ENCODE measurements at regions not wholly inside any gene's neighbourhood (a gene's known extent, or its start where the extent isn't known, plus 50 kb on each side); places are given as distances from the start of the nearest gene placed in this dataset.

DNA sequence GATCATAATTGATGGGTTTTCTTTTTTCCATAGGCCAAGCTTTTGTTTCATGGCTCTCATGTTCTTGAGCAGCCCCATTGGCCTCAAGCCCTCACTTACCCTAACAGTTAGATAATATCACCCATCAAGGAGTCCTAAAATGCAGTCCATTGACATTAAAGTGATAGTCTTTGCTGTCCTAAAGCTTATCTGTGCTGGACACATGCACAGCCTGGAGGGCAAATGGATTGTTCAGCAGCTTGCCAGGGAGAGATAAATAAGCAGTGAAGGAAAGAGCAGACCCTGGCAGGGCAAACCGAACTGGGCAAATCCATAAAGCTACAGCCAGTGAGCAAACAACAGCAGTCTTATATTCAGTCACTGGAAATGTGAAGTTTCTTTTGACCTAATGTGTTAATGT, 199.6 kb upstream of the MID1 start:
- no peak for DNase-seq

DNA sequence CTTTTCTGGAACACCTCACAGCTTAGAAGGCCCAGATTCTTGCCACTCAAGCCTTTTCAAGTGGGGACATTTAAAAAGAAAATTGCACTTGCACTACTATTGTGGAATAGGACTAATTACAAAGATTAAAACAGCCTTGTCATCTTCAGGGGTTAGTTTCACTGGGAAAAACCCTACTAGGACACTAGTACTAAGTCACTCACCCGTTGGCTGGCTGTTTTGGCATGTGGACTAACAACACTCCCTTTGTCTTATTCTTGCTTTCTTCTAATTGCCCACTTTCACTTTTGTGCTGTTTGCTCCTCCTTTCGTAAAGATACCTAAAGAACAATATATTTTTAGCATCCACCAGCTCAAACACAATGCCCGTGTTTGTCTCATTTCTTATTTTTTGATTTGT, 200.9 kb upstream of the MID1 start:
- DNase-seq: no peak

DNA sequence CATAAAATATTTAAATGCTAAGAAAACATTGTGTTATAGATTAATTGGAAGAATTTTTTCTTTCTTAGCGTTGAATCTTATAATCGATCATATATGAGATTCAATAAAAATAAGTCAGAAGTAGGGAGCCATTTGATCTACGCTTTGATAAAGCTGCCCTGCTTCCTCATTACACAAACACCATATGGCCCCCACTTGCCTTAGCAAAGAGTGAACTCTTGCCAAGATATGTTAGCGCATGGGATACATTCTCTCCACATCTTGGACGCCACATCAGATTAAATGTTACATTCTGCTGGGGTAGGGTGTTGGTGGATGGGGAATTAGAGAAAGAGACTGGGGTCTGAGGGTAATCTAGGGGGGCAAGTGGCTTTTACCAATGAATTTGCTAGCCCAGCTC, 207.7 kb upstream of the MID1 start:
- DNase-seq: no peak

DNA sequence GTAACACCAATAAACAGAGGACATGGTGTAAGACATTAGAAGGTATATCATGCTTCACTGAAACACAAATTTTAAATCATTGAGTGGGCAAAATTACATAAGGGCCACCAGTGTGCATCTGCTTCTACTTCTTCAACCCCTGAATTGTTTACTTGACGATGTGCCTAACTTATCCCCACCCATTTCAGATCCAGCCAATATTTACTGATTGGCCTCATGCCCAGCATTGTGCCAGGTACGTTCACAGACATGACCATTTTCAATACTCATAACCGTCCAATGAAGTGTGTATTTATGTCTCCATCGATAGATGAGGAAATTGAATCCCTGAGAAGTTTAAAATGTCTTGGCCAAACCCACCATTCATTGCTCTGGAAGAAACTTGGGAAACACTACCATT, 208.3 kb upstream of the MID1 start:
- no peak for DNase-seq

DNA sequence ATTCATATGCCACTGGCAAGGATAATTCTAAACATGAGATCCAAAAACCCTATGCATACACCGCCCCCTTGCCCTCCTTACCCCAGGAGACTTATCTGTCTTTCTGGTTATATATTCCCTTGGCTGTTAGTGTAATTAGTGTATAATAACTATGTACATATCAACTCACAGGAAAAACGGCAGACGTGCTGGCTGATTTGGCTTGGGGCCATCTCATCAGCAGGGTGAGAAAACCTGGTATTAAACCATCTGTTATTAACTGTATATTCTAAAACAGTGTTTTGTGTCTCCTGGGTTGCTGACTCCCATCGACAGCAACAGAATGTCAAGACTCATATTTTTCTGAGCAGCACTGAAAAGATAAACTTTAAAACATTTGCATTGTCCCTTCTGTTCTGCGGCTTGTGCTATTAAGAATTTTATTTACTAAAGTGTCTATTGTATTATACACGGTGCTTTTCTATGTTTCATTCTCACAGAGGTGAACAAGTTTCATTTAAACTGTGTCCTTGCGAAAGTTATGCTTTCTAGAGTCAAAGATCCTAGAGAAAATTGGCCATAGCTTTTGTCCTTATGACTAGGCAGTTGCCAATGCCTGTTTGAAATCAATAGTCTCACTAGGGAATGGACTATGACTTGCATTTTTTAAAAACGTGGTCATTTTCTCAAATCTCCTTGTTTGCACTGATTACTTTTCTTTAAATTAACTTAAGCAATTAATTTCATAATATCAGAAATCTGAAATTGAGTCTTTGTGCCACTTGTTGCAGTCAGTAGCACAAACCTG, 211.5 kb upstream of the MID1 start:
- DNase-seq: no peak

DNA sequence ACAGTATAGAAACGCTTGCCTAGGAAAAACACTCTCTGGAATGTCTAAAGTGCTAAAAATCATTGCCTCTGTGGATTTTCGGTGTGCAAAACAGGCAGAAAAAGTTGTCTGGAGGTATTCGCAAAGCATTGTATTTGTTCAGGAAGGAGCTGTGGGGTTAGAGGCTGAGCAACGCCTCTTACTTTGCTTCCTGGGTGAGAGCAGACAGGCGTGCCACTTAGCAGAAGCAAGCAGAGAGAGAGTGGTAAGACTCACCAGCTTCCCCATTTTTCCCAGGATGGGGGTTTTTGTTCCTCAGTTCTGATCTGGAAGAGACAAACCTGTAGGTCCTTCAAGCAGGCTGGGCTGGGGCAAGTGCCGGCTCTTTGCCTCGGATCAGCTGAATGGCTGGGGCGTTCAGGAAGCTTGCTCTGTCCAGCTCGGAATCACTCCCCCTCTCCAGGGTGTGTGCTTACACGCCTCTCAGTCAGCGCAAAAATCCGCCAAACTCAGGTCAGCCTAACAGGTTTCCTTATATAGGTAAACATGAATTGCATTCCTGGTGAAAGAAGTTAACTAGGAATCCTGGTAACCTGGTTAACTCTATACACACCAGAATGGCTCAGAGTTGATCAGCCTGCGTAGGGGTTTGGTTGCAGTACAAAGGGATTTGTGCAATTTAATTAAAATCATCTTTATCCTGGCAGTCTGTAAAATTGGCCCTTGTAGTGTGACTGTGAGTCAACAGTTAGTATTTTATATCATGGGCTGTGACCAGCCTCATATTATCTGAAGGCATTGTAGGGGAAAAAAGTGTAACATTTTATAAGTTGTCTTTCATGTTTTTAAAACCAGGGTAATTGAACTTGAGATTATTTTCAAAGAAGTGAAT, 213.1 kb upstream of the MID1 start:
- DNase-seq: no peak

DNA sequence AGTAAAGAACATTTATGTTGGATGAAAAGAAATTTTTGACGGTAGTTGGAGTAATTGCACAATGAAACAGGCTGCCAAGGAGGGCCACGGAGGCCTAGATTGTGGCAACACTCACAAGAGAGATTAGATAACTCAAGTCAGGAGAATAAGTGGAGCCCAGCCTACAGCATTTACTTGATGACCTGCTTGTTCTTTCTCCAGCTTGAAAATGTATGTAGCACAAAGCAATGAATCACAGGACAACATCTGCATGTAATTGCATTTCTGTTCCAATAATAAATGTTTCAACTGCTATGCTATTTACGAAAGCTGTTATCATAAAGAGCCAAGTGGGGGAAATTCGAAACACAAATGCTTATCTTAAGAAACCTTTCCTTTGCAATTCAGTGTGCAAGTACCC, 221.2 kb upstream of the MID1 start:
- no peak for DNase-seq

DNA sequence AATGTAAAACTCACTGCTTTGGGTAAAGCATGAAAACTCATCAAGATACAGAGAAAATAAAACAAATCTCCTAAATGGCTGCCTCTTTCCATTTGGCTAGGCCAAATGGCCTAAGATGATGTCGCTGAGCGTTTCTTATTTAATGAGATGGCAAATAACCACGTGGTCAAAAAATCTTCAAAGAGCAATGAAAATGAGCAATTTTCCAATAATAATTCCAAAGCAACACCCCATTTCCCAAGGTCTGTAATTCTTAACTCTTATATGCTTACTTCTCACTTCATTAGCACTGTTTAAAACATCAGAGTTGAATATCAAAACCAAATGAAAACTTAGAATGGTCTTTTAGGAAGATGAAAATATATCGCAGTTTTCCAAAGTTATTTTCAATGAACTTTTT, 222.3 kb upstream of the MID1 start:
- DNase-seq: no peak

DNA sequence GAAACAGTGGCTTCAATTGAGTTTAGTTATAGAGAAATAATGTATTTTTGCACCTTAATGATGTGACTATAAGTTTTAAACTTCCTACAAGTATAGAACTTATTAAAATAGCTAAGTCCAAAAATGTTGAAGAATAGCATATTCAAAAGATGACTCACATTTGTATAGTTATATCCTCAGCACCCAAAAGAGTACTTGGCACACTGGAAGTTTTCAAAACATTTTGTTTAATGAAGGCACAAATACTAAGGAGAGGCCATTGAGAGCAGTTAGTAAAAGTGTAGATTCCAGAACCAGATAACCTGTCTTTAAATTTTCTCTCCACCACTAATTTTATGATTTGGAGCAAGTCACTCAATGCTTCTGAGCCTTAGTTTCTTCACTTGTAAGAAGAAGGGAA, 226.9 kb upstream of the MID1 start:
- no peak for DNase-seq

DNA sequence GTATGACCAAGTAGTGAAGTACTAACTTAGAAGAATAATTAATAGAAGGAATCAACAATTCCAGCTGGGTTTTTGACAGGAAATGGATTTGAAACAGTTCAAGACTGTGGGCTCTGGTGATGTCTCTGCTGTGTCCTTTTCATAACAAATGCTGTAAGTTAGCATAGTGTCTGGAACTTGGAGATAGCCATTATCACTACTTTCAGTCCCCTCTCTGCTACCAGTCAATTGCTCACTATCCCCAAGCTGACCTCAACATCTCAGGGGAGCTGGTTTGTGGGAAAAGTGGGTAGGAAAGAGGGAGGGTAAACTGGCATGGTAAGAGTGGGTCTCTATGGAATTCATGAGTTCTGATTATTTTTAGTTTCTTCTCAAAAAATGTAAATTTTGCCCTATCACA, 231.4 kb upstream of the MID1 start:
- DNase-seq: no peak

DNA sequence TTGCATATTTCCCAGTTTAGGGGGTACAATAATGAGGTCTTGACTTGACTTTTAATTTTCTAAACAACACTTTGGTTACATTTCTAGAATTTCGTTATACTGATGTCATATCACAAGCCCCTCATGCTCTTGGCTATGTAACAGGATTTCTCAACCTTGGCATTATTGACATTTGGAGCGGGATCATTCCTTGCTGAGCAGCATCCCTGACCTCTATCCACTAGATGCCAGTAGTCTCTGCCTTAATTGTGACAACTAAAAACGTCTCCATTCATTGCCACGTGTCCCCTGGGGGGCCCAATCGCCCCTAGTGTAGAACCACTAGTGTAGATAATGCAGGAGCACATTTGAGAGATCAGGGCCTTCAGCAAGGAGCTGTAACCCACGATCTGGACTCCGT, 234.2 kb upstream of the MID1 start:
- no peak for DNase-seq

DNA sequence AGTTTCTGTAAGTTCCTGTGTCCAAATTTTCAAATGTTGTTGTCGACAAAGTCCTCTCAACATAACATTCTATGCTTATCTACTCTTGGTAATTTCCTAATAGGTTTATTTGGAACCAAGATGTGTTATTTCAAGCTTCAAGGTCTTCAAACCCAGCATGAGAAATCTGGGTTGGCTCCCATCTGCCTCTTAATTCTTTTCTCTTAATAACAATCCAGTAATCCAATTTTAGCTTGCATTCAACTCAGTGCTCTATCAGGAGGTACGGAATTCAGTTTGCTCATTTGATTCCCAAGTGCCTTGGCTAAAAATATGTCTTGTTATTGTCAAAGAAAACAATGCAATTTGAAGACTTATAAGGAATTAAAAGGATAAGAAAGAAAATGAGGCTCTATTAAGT, 235.5 kb upstream of the MID1 start:
- DNase-seq: no peak

DNA sequence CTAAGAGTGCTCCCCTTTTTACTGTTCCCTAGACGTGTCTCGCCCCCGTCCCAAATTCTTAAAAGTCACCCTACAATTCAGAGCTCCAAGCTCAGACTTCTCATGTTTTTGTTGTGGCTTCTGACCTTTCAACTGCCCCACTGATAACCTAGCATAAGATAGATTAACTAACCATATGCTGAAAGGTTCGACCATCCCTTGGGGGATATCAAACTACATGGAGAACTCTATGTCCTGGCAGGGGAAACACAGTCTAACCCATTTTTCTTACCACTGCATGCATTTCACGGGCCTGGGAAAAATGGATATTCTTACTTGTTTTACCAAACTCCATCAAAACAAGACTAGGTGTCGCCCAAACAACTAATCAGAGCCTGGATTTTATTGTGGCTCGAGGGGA, 236.4 kb upstream of the MID1 start:
- DNase-seq: no peak

DNA sequence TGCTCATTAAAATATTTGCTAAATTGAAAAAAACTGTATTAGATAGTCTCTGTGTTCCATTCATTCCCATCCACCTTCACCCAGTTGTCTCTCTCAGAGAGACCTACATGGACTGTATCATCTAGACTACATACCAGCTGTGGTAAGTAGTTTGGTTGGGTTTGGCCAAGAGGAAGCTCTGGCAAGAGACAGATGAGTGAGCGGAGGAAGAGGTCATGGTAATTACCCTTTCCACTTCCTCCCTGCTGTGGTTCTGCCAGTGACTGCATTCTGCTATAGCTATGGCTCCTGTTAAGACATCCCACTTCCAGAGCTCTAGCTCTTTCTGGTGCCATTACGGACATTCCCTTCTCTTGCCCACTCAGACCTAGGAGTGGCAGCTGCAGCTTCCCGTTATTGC, 239.0 kb upstream of the MID1 start:
- DNase-seq: no peak

DNA sequence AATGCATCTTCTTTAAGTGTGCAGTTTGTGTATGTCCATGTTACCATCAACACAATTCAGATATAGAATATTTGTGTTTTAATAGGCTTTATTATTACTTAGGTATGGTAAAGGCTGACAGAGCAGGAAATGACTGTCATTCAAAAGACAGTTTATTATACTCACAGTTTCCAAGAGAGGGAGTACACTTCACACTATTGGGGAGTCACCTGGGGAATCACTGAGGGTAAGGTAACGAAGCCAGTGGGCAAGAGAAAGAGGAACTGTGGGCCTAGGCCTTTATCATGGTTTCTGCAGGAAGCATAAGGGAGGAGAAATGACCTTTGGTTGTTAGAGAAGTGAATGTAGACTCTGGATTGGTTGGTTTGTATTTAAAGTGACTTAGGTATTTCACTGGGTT, 235.1 kb upstream of the HCCS start:
- no peak for DNase-seq

DNA sequence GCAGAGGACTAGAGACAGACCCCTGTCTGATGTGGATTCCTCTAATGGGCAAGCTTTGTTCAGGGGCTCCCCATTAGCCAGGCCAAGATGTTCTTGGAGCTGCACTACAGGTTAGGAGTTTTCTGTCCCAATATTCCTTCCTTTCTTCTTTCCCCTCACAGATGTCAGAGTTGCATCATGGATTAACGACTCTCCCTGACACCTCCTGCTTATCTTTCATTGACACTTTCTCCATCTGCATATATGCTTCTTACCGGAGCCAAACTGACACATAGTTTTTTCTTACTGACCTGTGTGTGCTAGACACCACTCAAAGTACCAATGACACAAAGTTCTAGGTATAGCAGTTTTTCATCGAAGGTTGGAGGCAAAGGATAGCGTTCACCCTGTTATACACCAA, 228.6 kb upstream of the HCCS start:
- no peak for DNase-seq

DNA sequence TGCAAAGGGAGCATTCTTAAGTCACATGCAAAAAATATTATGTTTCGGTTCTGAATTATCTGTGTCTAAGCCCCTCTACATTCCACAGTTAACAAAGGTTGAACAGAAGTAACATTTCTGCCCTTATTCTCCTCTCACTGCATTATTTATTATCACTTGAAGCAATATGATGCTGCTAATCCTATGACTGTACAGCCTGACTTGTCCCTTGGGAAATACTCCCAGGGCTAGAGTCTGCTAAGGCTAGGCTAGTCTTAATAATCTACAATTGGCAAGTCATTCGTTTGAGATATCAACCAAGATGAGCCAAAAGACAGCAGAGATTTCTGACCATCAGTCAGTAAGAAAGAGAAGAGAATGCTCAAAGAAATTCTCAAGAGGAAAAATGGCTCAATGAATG, 226.9 kb upstream of the HCCS start:
- no peak for DNase-seq

DNA sequence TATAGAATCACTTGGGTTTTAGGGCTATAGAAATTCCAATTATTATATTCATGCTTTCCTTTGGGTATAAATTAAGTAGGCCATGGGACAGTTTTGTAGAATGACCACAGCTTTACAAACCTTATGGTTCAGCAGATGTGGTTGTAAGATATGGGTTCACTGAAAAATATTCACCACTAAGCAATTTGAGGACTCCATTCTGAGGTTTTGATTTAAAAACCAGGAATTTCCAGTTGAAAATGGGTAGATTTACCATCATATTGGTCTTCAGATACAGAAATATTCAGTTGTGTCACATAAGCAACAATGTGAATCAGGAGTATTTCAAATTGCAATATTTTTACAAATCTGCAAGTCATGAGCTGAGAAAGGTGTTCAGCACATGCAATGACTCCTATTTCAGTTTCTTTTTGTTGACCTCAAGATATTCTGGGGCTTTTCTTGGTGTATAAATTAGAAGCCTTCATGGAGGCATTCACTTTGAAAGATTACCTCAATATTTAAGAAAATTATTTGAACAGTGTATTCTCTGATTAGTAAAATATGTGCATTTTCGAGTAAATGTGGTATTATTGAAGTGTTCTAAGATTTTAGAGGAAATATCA, 218.4 kb upstream of the HCCS start:
- no peak for DNase-seq

DNA sequence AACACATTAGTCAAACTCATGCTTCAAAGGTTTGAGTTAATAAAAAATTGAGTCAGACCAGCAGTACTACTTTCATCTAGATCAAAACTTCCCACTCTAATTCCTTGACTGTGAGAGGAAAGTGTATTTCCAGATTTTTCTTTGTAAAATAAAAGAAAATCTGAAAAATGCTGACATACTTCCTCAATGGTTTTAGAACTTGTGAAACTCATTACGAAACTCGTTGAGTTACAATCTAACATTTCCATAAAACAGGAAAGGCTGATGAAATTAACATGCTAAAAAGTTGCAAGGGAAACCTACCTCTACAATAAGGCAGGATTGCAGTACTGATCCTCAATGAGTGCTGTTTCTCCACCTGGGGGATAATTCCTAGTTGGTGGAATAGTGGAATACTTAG, 217.8 kb upstream of the HCCS start:
- no peak for DNase-seq

DNA sequence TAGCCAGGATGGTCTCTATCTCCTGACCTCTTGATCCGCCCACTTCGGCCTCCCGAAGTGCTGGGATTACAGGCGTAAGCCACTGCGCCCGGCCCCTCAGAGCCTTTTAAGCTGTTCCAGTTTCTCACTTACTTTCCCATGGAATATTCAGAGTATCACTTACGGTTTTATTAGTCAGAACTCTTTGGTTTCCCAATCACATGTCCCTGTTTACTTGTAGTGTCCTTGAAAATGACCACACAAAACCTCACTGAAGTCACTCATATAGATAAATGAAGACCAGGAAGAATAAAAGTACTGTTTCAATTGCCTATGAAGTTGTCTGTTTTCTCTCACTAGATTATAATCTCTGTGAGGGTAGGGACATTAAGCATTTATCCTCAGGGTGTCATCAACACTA, 217.2 kb upstream of the HCCS start:
- DNase-seq: no peak

DNA sequence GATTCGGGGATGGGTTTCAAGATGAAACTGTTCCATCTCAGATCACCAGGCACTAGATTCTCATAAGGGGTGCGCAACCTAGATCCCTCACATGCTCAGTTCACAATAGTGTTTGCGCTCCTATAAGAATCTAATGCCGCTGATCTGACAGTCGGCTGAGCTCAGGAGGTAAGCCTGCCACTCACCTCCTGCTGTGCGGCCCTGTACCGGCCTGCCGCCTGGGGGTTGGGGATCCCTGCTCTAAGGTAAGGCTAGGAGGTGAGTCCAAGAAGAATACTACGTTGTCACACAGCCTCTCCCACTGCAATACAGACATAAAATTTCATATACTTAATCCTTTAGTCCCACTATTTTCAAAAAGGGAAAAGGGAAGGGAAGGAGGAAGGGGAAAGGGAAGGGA, 213.4 kb upstream of the HCCS start:
- DNase-seq: no peak

DNA sequence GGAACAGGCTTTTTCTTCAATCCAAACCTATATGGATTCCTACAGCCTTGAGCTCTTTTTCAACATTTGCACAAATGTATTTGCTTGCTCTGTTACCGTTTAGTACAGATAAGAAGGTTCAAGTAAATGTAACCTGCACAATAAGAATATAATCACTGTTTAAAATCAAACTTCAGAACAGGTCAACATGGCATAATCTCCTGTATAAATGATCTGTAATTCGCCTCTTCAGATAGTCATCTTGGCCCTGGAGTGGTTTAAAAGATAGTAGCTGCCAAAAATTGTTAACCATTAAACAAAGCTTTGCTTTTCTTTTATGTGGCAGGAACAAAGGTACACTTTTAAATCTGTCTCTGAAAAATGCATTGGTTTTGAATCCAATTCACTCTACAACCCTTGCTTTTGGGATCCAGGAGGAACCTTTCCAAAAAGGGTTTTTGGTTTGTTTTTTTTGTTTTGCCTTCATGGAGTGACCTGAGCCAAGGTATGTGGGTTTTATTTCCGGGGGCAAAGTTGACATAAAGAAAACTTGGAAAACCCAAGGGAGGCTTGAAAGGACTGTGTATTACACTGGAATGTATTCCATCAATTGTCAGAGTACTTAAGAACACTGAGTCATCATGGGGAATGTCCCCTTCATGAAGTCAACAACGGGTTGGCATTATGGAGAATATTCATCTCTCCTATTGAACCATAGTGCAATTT, 210.4 kb upstream of the HCCS start:
- no peak for DNase-seq

DNA sequence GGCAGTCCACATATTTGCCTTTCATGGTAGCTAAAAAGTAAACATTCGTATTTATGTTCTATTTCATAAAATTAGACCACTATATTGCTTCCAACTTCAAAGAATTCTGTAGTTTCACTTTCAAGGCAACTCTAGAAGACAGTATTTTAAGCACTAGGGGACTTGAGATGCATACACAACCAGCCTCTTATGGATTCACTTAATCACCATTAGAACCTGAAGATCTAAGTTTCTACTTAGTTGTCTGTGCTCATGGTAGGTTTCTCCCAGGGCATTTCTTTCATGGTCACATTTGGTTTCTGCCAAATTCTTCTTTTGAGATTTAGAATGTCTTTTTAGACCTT, 209.9 kb upstream of the HCCS start:
- no peak for DNase-seq

DNA sequence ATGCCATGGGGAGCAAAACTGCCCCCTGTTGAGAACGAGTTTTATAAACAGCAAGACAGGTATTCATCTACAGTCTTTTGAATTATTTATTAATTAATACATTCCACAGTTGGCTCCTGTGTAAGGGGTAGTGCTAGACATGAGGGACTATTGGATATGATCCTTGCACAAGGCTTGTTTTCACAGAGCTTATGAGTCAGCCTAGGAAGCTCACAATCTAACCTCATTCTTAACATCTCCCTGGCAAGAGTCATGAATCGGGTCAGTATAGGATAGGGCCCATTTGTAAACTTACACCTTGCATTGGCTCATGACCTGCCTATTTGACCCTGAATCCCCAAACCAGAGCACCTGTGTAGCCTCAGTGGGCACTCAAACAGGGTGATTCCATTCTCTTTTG, 209.1 kb upstream of the HCCS start:
- no peak for DNase-seq

All from CD4-positive, alpha-beta T cell treated with Interleukin-21 for 1 hour (primary cell).